PC-9 (cell line): ENCODE measurements at regions not wholly inside any gene's neighbourhood (a gene's known extent, or its start where the extent isn't known, plus 50 kb on each side); places are given as distances from the start of the nearest gene placed in this dataset.

Source experiments
- BruUV-seq: library from RNA; stranded (reverse); fragments of 400-500 nt; replicated peaks from 2 replicates; lab custom pipeline; 2021; lab: Mats Ljungman, UMichigan
- CTCF ChIA-PET: fragments of 300-600 bp; sonication (Branson Sonifier 250); formaldehyde crosslinking; loops from one replicate; lab custom pipeline; 2022; ENCODE audit warnings: antibody characterized with exemption; lab: Charles Lee
- POLR2A ChIA-PET: fragments of 300-600 bp; sonication (Branson Sonifier 250); formaldehyde crosslinking; loops from one replicate; lab custom pipeline; 2022; ENCODE audit warnings: antibody characterized with exemption; ENCODE audit not compliant: unreplicated experiment; lab: Charles Lee
- DNase-seq, 2 experiments: peaks; one replicate each; pipeline versions ENCODE4 v3.0.0 to v3.0.0-alpha.2; 2015 to 2022; ENCODE audit warnings: mixed read lengths in 1 of 2
- H2AFZ ChIP-seq: fragments of 200-600 bp; sonication (generic); 2 replicates; pipeline ENCODE4 v1.8.1; 2017; ENCODE audit warnings: antibody characterized with exemption
- H3F3A ChIP-seq: fragments of 200-600 bp; sonication (generic); 2 replicates; pipeline ENCODE4 v1.8.1; 2017; ENCODE audit warnings: antibody characterized with exemption, mild to moderate bottlenecking, low read depth; ENCODE audit not compliant: insufficient read depth
- H3K27ac ChIP-seq: fragments of 200-600 bp; sonication (generic); 2 replicates; pipeline ENCODE4 v1.6.1; 2016; ENCODE audit warnings: mixed run types
- H3K27me3 ChIP-seq: fragments of 200-600 bp; sonication (generic); 2 replicates; pipeline ENCODE4 v1.6.1; 2016; ENCODE audit warnings: low read depth, mixed run types; ENCODE audit not compliant: insufficient read depth
- H3K36me3 ChIP-seq: fragments of 200-600 bp; sonication (generic); 2 replicates; pipeline ENCODE4 v1.6.1; 2016; ENCODE audit warnings: low read depth, mixed run types
- H3K4me1 ChIP-seq: fragments of 200-600 bp; sonication (generic); replicated peaks from 2 replicates; pipeline ENCODE4 v1.6.1; 2016; ENCODE audit warnings: mixed run types; ENCODE audit not compliant: insufficient read depth
- H3K4me2 ChIP-seq: fragments of 200-600 bp; sonication (generic); 2 replicates; pipeline ENCODE4 v1.6.1; 2017; ENCODE audit warnings: mixed run types
- H3K4me3 ChIP-seq: fragments of 200-600 bp; sonication (generic); 2 replicates; pipeline ENCODE4 v1.6.1; 2016; ENCODE audit warnings: mixed run types
- H3K79me2 ChIP-seq: fragments of 200-600 bp; sonication (generic); 2 replicates; pipeline ENCODE4 v1.6.1; 2017; ENCODE audit warnings: low read depth, mixed run types
- H3K9me2 ChIP-seq: fragments of 200-600 bp; sonication (generic); 2 replicates; pipeline ENCODE4 v1.8.1; 2017; ENCODE audit warnings: mild to moderate bottlenecking; ENCODE audit not compliant: insufficient read depth
- H3K9me3 ChIP-seq: fragments of 200-600 bp; sonication (generic); 2 replicates; pipeline ENCODE4 v1.8.1; 2016; ENCODE audit warnings: low read depth; ENCODE audit not compliant: insufficient read depth
- H4K20me1 ChIP-seq: fragments of 200-600 bp; sonication (generic); 2 replicates; pipeline ENCODE4 v1.8.1; 2017; ENCODE audit not compliant: insufficient read depth
- CTCF ChIP-seq: fragments of 200-600 bp; sonication (generic); conservative IDR thresholded peaks from 2 replicates; pipeline ENCODE4 v1.6.1; 2017; ENCODE audit warnings: mixed run types, antibody characterized with exemption, mild to moderate bottlenecking, moderate library complexity
- EZH2 ChIP-seq: fragments of 200-600 bp; sonication (generic); IDR thresholded peaks from 2 replicates; pipeline ENCODE4 v1.8.0; 2017; ENCODE audit warnings: antibody characterized with exemption, low read depth
- intact Hi-C: fragments of 100-400 bp; cut with micrococcal nuclease; formaldehyde crosslinking; loops from one replicate; pipeline ENCODE4 v1.10.0; 2022; ENCODE audit not compliant: unreplicated experiment

GRCh38 chr10:106493226-106493625 lies 671.3 kb downstream of the SORCS1 start:
- Histone ChIP-seq H3K4me1 (no peaks in the 10 kb centered on the region), H3K27ac (no peak overlapping the region), H3K27me3 (no peaks in the 10 kb centered on the region), H3K79me2 (no peaks in the 10 kb centered on the region), H2AFZ (no peak overlapping the region), H3K4me3 (no peak overlapping the region), H3F3A (no peaks in the 10 kb centered on the region), H3K36me3 (no peaks in the 10 kb centered on the region), H3K9me2 (no peaks in the 10 kb centered on the region), H4K20me1 (no peaks in the 10 kb centered on the region), H3K4me2 (no peak overlapping the region), H3K9me3 (no peaks in the 10 kb centered on the region)
- no peak for DNase-seq
- intact Hi-C loops: no loop called here
- BruUV-seq: no TSS peak
- ChIA-PET POLR2A (no interaction called here), CTCF (no interaction called here)
- no peak for TF ChIP-seq CTCF
- TF ChIP-seq EZH2: no peak

DNA sequence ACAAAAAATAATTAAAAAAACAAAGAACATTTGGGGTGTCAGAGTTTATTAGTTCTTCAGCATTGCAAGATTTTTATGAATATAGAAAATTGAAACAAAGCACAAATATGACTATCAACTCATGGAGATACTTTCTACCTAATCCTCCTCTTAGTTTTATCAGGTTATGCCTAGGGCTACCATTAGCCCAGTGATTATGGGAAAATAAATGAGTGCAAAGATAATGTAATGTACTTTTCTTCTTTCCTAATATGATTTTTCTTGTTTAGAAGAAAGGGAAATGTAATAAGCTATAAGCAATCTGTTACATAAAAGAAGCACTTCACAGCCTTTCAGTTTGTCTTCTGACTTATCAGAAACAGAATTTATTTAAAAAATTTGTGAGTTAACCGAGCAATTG lies 676.8 kb downstream of the SORCS1 start:
- H3K4me1 ChIP-seq: no peaks in the 10 kb centered on the region
- CTCF ChIA-PET: no interaction called here
- H3K9me2 ChIP-seq: no peaks in the 10 kb centered on the region
- no peaks in the 10 kb centered on the region for H3K9me3 ChIP-seq
- H3K36me3 ChIP-seq: no peaks in the 10 kb centered on the region
- H2AFZ ChIP-seq: no peak overlapping the region
- H3K27me3 ChIP-seq: no peaks in the 10 kb centered on the region
- no peaks in the 10 kb centered on the region for H3F3A ChIP-seq
- H3K4me2 ChIP-seq: no peak overlapping the region
- intact Hi-C loops: no loop called here
- DNase-seq: no peak
- H3K79me2 ChIP-seq: no peaks in the 10 kb centered on the region
- H4K20me1 ChIP-seq: no peaks in the 10 kb centered on the region
- TF ChIP-seq CTCF: no peak
- TF ChIP-seq EZH2: no peak
- BruUV-seq: no TSS peak
- H3K4me3 ChIP-seq: no peak overlapping the region
- no peak overlapping the region for H3K27ac ChIP-seq
- POLR2A ChIA-PET: no interaction called here

DNA sequence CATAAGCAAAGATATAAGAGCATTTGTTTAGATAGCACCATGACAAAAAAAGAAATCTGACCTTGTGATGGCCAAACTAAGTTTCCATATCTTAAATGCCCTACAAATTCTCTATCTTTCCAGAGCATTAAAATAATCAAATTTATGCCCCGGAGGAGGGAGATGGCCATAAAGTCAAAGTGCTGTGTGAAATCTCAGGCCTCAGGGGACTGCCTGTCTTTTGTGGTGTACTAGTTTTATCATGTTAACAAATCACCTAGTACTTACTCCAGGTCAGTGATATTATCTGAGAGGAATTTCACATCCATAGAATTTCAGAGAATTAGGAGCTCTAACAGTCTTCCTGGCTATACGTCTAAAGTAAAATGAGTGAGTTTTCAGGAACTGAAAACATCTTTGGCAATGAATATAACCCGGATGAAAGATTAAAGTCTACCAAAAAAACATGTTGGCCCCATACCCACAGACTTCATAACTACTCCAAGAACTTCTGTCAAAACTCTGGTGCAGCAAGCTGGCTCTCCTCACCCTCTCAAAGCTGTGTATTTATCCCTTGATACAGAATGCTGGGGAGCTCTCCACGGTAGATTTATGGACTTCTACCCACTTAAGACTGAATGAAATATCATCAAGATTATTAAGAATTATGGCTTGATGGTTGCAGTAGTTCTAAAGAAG lies 682.8 kb downstream of the SORCS1 start:
- intact Hi-C loops: no loop called here
- no peaks in the 10 kb centered on the region for H3K36me3 ChIP-seq
- ChIA-PET POLR2A (no interaction called here), CTCF (no interaction called here)
- no peaks in the 10 kb centered on the region for H3K79me2 ChIP-seq
- no peaks in the 10 kb centered on the region for H3F3A ChIP-seq
- no TSS peak for BruUV-seq
- H3K4me3 ChIP-seq: no peak overlapping the region
- no peaks in the 10 kb centered on the region for H3K4me1 ChIP-seq
- TF ChIP-seq EZH2 (no peak), CTCF (no peak)
- no peak overlapping the region for H3K4me2 ChIP-seq
- no peak overlapping the region for H3K27ac ChIP-seq
- no peaks in the 10 kb centered on the region for H4K20me1 ChIP-seq
- no peaks in the 10 kb centered on the region for H3K9me2 ChIP-seq
- DNase-seq: no peak
- H3K27me3 ChIP-seq: no peaks in the 10 kb centered on the region
- no peak overlapping the region for H2AFZ ChIP-seq
- no peaks in the 10 kb centered on the region for H3K9me3 ChIP-seq
